ENCODE measurements at regions not wholly inside any gene's neighbourhood (a gene's known extent, or its start where the extent isn't known, plus 50 kb on each side); places are given as distances from the start of the nearest gene placed in this dataset.

GRCh38 chr20:62574230-62574993 is 67.9 kb upstream of the SLCO4A1 start:
- in situ Hi-C loops (cut with MboI): no loop called here
- Histone ChIP-seq H2AFZ (ENCODE audit: control insufficient read depth, low read depth, low read length) (no peak overlapping the region), H4K20me1 (ENCODE audit: control insufficient read depth, insufficient read depth) (no peaks in the 10 kb centered on the region), H3K9ac (ENCODE audit: control insufficient read depth, insufficient read depth, low read length) (no peak overlapping the region), H3K27me3 (replicated peaks in 1 of 2; ENCODE audit: control insufficient read depth in 2 of 2, insufficient read depth in 2 of 2, low read length in 1 of 2) (peaks cover 2 to 5% of the 10 kb centered on the region in 2 experiments; a peak in 3 of 4 replicates), H3K4me3 (no peak overlapping the region), H3K4me1 (ENCODE audit: control insufficient read depth, insufficient read depth, low read length) (no peaks in the 10 kb centered on the region), H3K9me3 (replicated peaks; ENCODE audit: control insufficient read depth, insufficient read depth, low read length) (no peaks in the 10 kb centered on the region; the same call in 2 of the 3 replicates), H3K36me3 (ENCODE audit: control insufficient read depth in 2 of 2, insufficient read depth in 2 of 2, low read length in 1 of 2) (no peaks in the 10 kb centered on the region), H3K79me2 (ENCODE audit: control insufficient read depth, insufficient read depth, low read length) (no peaks in the 10 kb centered on the region), H3K4me2 (ENCODE audit: control insufficient read depth, insufficient read depth) (no peak overlapping the region), H3K27ac (ENCODE audit: control insufficient read depth, insufficient read depth) (no peak overlapping the region)
- BruUV-seq (replicated peaks): no TSS peak
- ATAC-seq (no peak), FAIRE-seq (no peak), DNase-seq (ENCODE audit: low read depth, low spot score) (no peak)
- POLR2A ChIA-PET: no interaction called here
- SMC1A ChIA-PET (ENCODE audit: uncharacterized antibody, unreplicated experiment): no interaction called here
- RAD21 ChIA-PET (ENCODE audit: unreplicated experiment): no interaction called here
- TF ChIP-seq NKRF (conservative IDR thresholded peaks at IDR 0.05): no peak
- TF ChIP-seq ZNF622 (IDR thresholded peaks at IDR 0.05): no peak
- no peak for TF ChIP-seq RCOR1 (conservative IDR thresholded peaks at IDR 0.05; ENCODE audit: low read depth, low read length)
- no peak for TF ChIP-seq SPI1 (IDR thresholded peaks at IDR 0.05; ENCODE audit: borderline replicate concordance, insufficient read depth, low read depth, low read length)
- no peak for TF ChIP-seq EED (IDR thresholded peaks at IDR 0.05; ENCODE audit: low read depth)
- TF ChIP-seq CHD4 (IDR thresholded peaks at IDR 0.05): no peak
- TF ChIP-seq NBN (IDR thresholded peaks at IDR 0.05): no peak
- TF ChIP-seq CREB1 (IDR thresholded peaks at IDR 0.05; ENCODE audit: low read depth): no peak
- TF ChIP-seq GABPA (IDR thresholded peaks at IDR 0.05; ENCODE audit: low read depth): no peak
- TF ChIP-seq ZZZ3 (IDR thresholded peaks at IDR 0.05; ENCODE audit: control insufficient read depth, insufficient read length, low read depth): no peak
- TF ChIP-seq CHD1 (IDR thresholded peaks at IDR 0.05; ENCODE audit: low read depth, low read length): no peak
- no peak for TF ChIP-seq ZNF274 (IDR thresholded peaks at IDR 0.05; ENCODE audit: insufficient read depth, insufficient read length)
- TF ChIP-seq CHD2 (IDR thresholded peaks at IDR 0.05; ENCODE audit: borderline replicate concordance, low read depth, low read length): no peak
- no peak for TF ChIP-seq E4F1 (IDR thresholded peaks at IDR 0.05; ENCODE audit: borderline replicate concordance, partially characterized antibody)
- no peak for TF ChIP-seq IRF4 (IDR thresholded peaks at IDR 0.05; ENCODE audit: low read depth, low read length)
- TF ChIP-seq ETV6 (conservative IDR thresholded peaks at IDR 0.05 in 1 of 2, IDR thresholded peaks at IDR 0.05 in 1 of 2; ENCODE audit: borderline replicate concordance in 1 of 2, low read depth in 1 of 2): no peak
- TF ChIP-seq CBX5 (IDR thresholded peaks at IDR 0.05; ENCODE audit: low read depth): no peak
- no peak for TF ChIP-seq ZBTB33 (IDR thresholded peaks at IDR 0.05)
- CTCF ChIA-PET: no interaction called here
- intact Hi-C loops (cut with micrococcal nuclease; ENCODE audit: unreplicated experiment): no loop called here
- WGBS (ENCODE audit: insufficient coverage, insufficient replicate concordance, low lambda C conversion rate, missing lambda C conversion rate): 38% methylated on average over 23 of the region's 23 CpGs

Data from GM12878 (cell line).